ENCODE measurements at regions not wholly inside any gene's neighbourhood (a gene's known extent, or its start where the extent isn't known, plus 50 kb on each side); places are given as distances from the start of the nearest gene placed in this dataset.
"Not testable (repeated sequence)": the region's sequence is repeated elsewhere in the genome, so short reads cannot be mapped to it uniquely, and the experiment has no call there.

DNA sequence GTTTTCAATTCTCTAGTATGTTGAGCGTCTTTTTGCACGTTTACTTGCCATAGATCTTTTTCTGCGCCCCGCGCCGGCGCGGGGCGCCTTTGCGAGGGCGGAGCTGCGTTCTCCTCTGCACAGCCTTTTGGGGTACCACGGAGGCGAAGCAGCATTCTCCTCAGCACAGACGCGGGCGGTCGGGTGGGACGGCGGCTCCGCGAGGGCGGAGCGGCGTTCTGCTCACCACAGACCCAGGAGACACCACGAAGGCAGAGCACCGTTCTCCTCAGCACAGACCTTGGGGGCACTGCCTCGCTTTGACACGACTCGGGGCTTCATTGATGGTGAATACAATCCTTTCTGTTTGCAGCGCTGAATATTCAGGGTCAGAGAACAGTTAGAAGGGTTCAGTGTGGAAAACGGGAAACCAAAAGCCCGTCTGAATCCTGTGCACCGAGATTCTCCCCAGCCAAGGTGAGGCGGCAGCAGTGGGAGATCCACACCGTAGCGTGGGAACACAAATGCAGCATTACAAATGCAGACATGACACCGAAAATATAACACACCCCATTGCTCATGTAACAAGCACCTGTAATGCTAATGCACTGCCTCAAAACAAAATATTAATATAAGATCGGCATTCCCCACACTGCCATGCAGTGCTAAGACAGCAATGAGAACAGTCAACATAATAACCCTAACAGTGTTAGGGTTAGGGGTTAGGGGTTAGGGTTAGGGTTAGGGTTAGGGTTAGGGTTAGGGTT lies 190.7 kb upstream of the VIPR2 start:
- not testable (repeated sequence) for DNase-seq

DNA sequence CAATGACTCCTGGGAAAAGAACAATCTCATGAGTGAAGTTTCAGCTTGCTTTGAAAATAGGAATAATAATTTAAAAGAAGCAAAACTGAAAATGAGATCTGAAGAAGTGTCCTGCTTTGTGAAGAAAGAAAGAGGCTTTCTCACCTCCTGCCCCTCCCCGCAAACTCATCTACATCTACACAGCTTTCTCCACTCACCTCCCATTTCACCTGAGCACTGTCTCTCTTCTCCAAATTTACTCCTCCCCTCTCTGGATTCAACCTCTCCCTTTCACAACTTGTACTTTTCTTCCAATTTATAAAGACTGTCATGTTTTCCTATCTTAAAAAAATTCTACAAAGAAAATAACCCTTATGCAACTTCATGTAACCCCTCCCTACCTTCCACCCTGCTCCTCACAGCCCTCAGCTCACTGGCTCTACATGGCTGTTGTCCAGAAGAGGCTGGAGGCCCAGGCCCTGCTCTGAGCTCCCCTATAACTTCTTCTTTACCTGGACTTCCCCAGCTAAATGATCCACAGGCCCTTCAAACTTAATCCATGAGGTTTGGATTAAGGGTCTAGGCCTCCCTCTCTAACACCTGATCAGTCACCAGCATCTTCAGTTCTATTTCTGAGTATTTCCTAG lies 188.3 kb upstream of the VIPR2 start:
- not testable (repeated sequence) for DNase-seq

DNA sequence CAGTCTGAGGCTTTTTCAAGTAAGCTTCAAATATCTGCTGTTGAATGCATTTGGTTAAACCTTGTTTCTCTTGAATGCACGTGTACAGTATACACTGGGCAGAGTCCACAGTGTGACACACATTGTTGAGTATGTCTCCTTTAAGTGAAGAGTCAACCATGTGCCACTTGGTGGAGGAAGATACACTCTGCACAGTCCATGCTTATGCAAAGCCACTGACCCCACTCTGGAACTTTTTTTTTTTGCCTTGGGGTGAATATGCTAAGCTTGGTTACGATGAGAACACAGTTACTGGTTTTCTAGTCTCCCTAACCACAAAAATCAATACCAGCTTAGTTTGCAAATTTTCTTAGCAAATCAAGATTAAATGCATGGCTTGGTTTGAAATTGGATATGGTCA lies 186.8 kb upstream of the VIPR2 start:
- peak; percentile 92 to 96 for DNase-seq

DNA sequence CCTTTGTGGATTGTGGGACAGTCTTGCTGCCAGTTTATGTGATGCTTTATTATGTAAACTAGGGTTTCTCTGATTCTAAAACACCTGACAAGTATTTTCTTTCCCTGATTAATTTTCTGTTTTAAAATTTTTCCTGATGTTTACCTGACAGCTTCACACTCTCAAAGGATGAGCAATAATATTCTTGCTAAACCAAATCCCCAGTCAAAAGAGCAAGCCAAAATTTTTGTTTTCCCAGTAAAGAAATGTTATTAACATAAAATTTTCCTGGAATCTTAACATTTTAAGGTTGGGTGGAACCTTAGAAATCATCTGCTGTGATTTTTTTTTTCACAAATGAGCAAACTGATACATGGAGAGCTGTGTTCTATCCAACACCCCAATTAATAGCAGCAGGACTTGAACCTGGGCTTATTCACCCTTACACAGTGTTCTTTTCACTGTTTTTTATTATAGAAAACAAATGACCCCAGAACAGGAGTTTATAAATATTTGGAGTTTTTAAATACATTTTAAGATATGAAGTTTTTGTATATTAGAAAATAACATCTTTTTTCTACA lies 185.2 kb upstream of the VIPR2 start:
- DNase-seq = no peak

DNA sequence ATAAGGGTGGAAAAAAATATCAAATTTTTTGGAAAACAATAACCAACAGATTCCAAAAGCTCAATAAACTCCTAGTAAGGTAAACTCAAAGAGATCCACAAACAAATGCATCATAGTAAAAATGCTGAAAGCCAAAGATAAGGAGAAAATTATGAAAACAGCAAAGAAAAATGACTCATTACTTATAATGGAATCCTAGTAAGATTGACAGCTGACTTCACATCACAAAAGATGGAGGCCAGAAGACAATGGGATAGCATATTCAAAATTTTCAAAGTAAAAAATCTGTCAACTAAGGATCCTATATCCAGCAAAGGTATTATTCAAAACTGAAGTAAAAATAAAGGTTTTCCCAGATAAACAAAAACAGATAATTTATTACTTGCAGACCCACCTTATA lies 183.4 kb upstream of the VIPR2 start:
- DNase-seq = no peak

DNA sequence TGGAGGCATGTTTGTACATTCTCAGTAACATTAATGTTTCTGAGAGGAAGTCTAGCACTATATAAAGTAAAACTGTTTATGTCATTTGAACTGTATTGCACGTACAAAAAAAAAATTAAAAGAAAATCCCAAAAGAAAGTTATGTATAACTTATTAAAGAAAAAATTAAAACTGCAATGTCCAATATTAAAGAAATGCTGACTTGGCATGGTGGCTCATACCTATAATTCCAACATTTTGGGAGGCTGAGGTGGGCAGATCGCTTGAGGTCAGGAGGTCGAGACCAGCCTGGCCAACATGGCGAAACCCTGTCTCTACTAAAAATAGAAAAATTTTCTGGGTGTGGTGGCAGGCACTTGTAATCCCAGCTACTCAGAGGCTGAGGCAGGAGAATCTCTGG lies 178.7 kb upstream of the VIPR2 start:
- DNase-seq = no peak

DNA sequence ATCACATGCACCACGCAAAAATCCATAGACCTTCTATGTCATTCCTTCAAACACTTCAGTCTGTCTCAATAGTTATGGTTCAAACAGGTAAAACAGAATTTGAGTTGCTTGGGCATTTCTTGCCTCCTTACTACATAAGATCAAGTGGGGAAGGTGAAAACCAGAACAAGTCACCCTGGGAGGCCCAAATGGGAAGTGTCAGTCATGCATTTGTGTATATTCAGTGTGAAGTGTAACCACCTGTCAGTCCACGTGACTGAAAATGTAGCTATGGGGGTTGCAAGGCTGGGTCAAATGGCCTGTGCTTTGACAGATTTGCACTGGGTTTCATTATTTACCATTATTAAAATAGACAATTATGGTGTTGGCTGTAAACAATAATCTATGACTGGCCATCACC lies 176.6 kb upstream of the VIPR2 start:
- no peak for DNase-seq

DNA sequence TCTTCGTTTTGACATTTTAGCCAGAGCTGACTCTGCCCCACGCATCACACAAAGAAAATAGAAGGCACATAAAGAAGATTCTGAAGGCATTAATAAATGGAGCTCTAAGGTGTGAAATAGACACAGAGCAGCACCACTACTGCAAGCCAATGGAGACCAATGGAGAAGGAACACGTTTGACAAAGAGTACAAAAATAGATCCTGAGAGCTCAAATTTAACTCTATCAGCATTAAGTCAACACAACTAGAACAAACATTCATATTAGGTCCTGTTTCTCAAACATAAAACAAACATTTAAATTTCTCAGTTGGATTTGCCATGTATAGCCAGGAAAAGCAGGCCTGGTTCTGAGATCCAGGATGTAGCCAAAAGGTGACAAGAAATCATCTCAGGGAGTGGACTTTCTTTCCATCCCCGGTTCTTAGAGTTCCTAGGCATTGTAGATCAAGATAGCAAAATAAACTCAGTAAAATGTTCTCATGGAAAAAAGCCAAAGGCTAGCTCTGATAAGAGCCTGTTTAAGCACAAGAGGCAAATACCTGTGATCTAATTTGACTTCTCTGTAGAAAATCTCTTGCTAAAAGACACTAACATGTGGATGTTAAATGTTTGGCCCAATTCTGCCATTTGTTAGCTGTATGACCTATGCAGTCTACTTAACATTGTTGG lies 174.2 kb upstream of the VIPR2 start:
- peak in 1 of 2 experiments; percentile 30 for DNase-seq

DNA sequence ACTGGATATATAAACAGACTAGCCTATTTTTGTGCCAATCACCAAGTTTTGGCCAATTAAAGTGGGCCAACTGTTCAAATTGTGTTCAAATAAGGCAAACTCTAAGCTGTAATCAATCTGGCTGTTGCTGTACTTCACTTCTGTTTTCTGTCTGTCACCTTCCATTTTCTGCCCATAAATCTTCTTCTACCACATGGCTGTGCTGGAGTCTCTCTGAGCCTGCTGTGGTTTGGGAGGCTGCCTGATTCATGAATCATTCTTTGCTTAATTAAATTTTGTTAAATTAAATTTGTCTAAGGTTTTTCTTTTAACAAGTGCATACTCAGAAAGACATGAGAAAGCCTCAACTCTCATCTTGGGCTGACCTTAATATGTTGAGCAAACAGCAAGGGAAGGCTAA lies 172.6 kb upstream of the VIPR2 start:
- no peak for DNase-seq

DNA sequence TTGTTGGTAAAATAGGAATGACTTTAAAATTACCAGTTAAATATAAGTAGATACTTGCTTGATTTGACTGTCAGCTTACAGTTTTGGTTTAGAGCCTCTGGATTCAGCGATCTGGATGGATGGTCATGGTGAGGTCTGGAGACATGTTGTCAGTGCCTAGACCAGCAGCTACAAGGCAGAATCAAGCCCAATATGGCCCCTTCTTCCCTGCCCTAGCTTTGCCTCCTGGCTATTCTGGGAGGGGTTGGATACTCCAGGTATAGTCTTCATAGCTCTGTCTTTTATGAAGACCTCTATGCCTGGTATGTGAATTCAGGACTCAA lies 166.5 kb upstream of the VIPR2 start:
- DNase-seq = no peak

DNA sequence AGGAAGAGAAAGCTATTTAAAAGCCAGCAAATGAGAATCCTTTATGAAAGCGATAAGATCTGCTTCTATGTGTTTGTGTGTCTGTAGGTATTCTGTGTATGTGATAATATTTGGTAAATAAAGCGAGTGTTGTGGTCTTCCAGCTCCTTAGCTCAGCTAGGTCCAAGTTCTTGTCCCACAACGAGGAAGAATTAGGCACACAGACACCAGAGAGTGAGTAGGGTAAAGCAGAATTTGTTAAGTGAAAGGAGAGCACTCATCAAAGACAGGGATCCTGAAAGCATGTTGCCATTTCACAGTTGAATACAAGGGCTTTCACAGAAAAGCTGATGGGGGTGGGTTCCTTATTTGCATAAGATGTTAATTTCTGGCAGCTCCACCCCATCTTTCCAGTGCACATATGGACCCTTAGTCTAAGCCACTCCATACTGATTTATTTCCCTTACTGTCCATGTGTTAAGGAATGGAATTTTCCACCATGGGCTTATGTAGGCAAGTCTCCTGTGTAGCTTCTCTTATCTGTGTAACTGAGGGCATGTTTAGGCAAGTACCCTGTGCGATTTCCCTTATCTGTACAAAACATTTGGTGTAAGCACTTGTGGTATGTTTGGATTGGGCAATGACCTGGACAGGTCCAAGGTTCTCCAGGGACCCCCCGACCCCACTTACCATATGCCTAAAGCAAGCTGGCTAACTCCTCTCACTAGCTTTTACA lies 165.9 kb upstream of the VIPR2 start:
- peak; percentile 61 to 70 for DNase-seq

DNA sequence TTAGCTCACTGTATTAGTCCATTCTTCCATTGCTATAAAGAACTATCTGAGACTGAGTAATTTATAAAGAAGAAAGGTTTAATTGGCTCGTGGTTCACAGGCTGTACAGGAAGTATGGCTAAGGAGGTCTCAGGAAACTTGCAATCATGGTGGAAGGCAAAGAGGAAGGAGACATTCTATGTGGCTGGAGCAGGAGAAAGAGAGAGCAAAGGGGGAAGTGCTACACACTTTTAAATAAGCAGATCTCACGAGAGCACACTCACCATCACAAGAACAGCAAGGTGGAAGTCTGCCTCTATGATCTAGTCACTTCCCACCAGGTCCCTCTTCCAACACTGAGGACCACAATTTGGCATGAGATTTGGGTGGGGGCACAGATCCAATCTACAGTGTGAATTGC lies 164.5 kb upstream of the VIPR2 start:
- not testable (repeated sequence) for DNase-seq

DNA sequence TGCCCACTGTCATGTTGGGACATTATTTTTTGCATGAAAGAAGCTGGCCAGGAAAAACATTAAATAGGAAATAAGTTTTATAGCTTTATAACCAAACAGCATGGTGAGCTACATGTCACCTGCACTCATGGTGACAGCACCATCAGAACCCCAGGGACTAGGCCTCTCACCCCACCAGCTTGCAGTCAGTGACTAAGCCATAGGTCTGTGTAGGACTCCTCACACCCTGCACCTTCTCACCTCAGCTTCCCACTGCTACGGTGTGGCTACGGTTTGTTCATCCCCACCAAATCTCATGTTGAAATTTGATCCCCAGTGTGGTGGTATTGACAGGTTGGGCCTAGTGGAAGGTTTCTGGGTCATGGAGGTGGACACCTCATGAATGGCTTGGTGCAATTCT lies 161.3 kb upstream of the VIPR2 start:
- no peak for DNase-seq

DNA sequence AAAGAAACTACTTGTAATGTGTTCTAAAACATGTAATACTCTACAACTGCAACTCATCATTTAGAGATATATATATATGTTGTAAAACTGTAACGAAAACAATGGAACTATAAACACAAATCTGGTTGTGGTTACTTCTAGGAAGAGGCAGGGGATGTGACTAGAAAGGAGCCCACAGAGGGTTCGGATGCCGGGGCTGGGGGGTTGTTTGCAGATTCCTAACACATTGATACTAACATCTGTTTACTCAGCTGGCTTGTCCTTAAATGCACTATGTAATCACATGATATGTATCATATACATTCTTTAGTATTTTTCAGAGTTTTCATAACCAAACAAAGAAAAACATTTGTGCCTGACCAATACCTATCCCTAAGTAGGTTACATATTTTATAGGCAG lies 160.5 kb upstream of the VIPR2 start:
- DNase-seq = peak in 1 of 2 experiments; percentile 32

DNA sequence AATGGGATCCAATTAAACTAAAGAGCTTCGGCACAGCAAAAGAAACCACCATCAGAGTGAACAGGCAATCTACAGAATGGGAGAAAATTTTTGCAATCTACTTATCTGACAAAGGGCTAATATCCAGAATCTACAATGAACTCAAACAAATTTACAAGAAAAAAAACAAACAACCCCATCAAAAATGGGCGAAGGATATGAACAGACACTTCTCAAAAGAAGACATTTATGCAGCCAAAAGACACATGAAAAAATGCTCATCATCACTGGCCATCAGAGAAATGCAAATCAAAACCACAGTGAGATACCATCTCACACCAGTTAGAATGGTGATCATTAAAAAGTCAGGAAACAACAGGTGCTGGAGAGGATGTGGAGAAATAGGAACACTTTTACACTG lies 158.8 kb upstream of the VIPR2 start:
- not testable (repeated sequence) for DNase-seq

DNA sequence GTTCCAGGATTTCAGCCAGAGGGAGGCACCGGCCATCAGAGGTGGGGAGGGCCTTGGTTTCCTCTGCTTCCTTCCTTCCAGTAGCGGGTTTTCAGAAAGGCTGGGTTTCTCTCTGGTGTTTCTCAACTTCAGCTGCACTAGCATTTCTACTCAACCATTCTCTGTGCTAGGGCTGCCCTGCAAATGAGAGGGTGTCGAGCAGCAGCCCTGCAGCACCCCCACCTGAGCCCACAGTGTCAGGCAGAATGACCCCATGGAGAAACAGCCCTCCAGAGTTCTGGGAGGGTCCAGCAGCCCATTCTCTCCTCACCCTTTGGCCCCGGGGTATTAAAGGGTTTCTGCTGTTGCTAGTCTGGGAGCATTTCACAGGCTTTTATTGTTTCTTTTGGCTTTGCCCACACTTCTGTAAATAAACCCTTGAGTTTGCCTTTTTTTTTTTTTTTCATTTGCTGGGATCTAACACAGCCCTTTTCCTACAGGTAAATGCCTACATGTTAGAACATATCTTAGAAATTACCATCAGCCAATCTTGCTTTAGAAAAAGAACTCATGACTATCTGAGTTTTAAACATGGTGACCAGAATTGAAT lies 151.5 kb upstream of the VIPR2 start:
- DNase-seq = no peak

DNA sequence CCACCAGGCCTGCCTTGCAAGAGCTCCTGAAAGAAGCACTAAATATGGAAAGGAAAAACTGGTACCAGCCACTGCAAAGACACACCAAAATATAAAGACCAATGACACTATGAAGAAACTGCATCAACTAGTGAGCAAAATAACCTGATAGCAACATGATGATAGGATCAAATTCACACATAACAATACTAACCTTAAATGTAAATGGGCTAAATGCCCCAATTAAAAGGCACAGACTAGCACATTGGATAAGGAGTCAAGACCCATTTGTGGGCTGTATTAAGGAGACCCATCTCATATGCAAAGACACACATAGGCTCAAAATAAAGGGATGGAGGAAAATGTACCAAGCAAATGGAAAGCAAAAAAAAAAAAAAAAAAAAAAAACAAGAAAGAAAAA lies 141.8 kb upstream of the VIPR2 start:
- DNase-seq = not testable (repeated sequence)

DNA sequence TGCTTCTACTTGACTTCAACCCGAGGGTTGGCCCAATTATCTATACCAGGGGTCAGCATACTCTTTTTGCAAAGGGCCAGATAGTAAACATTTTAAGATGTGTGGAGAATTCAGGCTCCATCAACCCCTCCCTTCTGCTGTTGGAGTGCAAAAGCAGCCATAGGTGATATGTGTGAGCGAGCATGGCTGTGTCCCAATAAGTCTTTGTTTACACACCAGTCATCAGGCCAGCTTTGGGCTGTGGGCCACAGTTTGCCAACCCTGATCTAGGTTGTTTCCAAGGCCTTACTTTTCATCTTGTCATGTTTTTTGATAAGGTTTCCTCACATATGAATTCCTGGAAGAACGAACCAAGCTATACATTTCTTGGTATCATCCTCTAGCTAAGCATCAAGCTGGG lies 136.9 kb upstream of the VIPR2 start:
- DNase-seq = no peak

DNA sequence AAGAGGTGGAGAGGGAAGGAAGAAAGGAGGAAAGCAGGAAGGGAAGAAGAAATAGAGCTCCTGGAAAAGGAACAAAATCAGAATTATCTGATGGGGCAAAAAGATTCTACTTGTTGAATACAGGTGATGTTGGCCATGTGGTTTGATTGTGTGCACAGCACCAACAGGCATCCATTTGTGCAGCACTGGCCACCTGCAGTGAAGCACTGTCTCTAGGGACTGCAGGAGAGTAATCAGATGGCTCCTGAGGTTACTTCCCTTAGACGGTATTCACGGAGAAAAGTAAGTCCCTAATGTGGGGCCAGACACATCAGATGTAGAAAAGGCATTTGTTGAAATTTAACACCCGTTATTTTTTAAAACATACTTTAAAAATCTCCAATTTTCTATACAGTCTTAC lies 135.3 kb upstream of the VIPR2 start:
- DNase-seq = peak in 1 of 2 experiments; percentile 44

DNA sequence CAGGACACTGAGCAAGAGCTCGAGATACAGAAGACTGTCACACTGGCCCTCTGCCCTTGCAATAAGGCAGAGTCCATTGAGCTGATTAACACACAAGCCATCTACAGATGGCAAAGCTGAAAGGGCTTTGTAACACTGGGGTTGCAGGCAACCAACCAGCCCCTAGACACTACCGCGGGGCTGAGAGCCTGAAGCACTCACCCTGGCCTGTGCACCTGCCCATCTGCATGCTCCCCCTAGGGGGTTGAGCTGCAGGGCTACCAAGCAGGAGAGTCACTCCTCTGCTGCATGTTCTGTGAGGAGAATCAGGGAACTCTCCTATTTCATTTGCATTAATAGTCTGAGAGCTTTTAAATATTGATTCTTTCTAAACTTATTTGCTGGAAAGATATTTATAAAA lies 128.1 kb upstream of the VIPR2 start:
- DNase-seq = peak in 1 of 2 experiments; percentile 80

DNA sequence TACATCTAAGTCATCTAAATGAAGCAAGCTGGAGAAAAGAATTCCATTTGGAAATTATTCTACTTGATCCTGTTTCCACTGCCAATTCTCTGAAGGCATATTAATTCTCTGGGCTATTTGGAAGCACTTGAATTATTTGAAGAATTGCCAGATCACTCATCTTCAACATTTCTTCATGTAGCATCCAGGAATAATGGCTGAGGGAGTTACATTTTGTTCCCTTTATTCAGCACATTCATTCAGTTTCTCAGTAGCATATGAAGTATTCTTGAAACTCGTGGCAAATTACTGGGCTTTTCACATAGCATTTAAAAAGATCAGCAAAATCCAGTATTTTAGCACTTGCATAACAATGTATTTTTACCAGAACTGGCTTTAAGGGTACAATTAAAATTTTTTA lies 127.1 kb upstream of the VIPR2 start:
- DNase-seq = no peak

DNA sequence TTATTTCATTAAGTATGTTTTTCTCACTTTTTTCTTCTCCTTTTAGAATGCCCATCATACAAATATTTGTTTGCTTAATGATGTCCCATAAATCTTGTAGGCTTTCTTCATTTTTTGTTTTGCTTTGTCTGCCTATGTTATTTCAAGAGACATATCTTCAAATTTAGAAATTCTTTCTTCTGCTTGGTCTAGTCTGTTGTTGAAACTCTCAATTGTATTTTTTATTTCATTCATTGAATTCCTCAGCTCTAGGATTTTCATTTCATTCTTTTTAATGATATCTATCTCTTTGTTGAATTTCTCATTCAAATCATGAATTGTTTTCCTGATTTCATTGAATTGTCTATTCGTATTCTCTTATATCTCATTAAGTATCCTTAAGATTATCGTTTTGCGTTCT lies 125.1 kb upstream of the VIPR2 start:
- no peak for DNase-seq

DNA sequence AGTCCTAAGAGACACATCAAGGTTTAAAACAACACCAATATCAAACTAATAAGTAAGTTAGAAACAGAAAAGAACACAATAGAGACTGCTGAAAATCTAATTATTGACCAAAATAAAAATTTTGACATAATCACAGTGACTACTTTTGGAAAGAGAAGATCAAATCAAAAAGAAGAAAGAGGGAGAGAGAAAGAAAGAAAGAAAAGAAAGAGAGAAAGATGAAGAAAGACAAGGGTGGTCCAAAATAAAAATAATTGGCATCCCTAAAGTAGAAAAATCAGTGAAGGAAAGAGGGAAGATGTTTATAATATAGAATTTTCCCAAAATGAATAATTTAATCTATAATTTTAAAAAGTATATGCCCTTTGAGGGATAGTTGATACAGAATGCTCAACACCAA lies 118.8 kb upstream of the VIPR2 start:
- DNase-seq = no peak

Measured in NCI-H526 (cell line).